Activated CD4-positive, alpha-beta T cell treated with anti-CD3 and anti-CD28 coated beads, Interleukin-2, amount 10 ng/mL, durations not matched to agents 24 days and 14 days (primary cell): ENCODE measurements at regions not wholly inside any gene's neighbourhood (a gene's known extent, or its start where the extent isn't known, plus 50 kb on each side); places are given as distances from the start of the nearest gene placed in this dataset.

Source experiments
- DNase-seq: peaks from one replicate; pipeline ENCODE4 v3.0.0; 2022
- H3K27ac Mint-ChIP-seq: one replicate; pipeline ENCODE4 v1.8.0; 2022; ENCODE audit warnings: mild to moderate bottlenecking, mixed read lengths
- H3K27me3 Mint-ChIP-seq: one replicate; pipeline ENCODE4 v1.8.0; 2022; ENCODE audit warnings: mixed read lengths
- H3K36me3 Mint-ChIP-seq: one replicate; pipeline ENCODE4 v1.8.0; 2022; ENCODE audit warnings: low read depth, mild to moderate bottlenecking, mixed read lengths
- H3K4me1 Mint-ChIP-seq: one replicate; pipeline ENCODE4 v1.8.0; 2021; ENCODE audit warnings: mixed read lengths
- H3K4me3 Mint-ChIP-seq: one replicate; pipeline ENCODE4 v1.8.0; 2022; ENCODE audit warnings: mild to moderate bottlenecking, moderate library complexity, mixed read lengths
- H3K9me3 Mint-ChIP-seq: one replicate; pipeline ENCODE4 v1.8.0; 2021; ENCODE audit warnings: mixed read lengths
- intact Hi-C: fragments of 100-400 bp; cut with micrococcal nuclease; formaldehyde crosslinking; loops from one replicate; pipeline ENCODE4 v1.15.1; 2023

DNA sequence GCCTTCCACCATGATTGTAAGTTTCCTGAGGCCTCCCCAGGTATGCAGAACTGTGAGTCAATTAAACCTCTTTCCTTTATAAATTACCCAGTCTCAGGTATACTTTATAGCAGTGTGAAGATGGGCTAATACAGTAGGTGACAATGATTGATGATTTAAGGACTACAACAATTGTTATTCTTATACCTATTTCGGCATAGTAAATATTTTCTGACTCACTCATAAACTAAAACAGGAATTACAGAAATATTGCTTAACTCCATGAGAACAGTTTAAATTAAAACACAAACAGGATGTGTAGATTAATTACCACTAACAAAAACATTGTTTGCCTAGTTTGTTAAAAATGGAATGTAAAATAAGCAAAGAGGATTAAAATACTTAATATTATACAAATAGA is 839.9 kb downstream of the LTN1 start:
- no peak overlapping the region for H3K4me3 Mint-ChIP-seq
- DNase-seq, result no peak
- no peak overlapping the region for H3K27ac Mint-ChIP-seq
- intact Hi-C loops, result no loop called here
- no peaks in the 10 kb centered on the region for H3K36me3 Mint-ChIP-seq
- no peaks in the 10 kb centered on the region for H3K27me3 Mint-ChIP-seq
- no peaks in the 10 kb centered on the region for H3K4me1 Mint-ChIP-seq
- no peaks in the 10 kb centered on the region for H3K9me3 Mint-ChIP-seq

DNA sequence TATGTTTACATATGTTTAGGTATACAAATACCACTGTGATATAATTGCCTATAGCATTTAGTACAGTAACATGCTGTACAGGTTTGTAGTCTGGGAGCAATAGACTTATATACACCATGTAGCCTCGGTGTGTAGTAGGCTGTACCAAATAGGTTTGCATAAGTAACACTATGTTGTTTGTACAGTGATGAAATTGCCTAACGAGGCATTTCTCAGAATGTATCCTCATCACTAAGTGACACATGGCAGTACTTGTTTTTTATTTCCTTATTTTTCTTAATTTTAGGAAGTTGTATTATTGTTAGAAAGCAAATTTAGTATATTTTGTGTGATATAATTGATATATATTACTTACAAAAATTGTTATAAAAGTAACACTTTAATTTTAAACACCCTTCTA is 840.9 kb downstream of the LTN1 start:
- intact Hi-C loops, result no loop called here
- Mint-ChIP-seq H3K4me3 (no peak overlapping the region), H3K36me3 (no peaks in the 10 kb centered on the region), H3K27me3 (no peaks in the 10 kb centered on the region), H3K9me3 (no peaks in the 10 kb centered on the region), H3K4me1 (no peaks in the 10 kb centered on the region), H3K27ac (no peak overlapping the region)
- peak; percentile 3 for DNase-seq

DNA sequence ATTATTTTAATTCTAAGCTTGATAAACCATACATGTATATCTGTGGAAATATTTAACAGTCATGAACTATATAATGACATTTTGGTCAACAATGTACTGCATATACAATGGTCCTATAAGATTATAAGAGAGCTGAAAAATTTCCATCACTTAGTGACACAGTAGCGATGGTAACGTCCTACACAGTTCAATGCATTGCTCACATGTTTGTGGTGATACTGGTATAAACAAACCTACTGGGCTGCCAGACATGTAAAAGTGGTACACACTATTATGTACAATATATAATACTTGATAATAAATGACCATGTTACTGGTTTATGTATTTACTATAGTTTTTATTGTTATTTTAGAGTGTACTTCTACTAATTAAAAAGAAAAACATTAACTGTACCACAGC is 841.9 kb downstream of the LTN1 start:
- intact Hi-C loops, result no loop called here
- Mint-ChIP-seq H3K36me3 (no peaks in the 10 kb centered on the region), H3K9me3 (no peaks in the 10 kb centered on the region), H3K27ac (no peak overlapping the region), H3K4me1 (no peaks in the 10 kb centered on the region), H3K4me3 (no peak overlapping the region), H3K27me3 (no peaks in the 10 kb centered on the region)
- DNase-seq, result peak; percentile 8

DNA sequence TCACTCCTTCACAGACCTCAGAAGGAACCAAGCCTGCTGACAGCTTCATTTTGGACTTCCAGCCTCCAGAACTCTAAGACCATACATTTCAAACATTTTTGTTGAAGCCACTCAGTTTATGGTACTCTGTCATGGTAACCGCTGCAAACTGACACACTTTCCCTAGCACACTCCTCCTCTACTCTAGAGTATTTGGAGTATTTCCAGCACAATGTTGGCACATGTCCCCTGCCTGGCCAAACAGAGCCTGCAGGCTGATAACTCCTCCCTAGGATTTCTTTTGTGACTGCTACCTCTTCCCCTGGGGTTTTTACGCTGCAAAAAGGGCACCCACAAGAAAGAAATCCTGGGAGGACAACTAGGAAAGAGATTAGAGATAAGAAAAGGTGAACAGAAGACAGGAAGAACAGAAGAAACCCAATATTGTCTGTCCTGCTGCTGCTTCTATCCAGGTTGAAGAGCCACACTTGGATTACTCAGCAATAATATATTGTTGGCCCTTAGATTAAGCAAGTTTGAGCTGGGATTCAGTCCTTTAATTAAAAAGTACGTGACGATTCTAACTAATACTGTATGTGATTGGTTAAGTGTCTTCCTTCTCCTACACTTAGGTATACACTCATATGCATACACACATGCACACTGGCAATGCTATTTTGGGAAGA is 844.1 kb downstream of the LTN1 start:
- no peaks in the 10 kb centered on the region for H3K9me3 Mint-ChIP-seq
- no peaks in the 10 kb centered on the region for H3K27me3 Mint-ChIP-seq
- DNase-seq, result peak; percentile 24
- no peak overlapping the region for H3K4me3 Mint-ChIP-seq
- no peak overlapping the region for H3K27ac Mint-ChIP-seq
- intact Hi-C loops, result no loop called here
- H3K4me1 Mint-ChIP-seq, result no peaks in the 10 kb centered on the region
- H3K36me3 Mint-ChIP-seq, result no peaks in the 10 kb centered on the region

DNA sequence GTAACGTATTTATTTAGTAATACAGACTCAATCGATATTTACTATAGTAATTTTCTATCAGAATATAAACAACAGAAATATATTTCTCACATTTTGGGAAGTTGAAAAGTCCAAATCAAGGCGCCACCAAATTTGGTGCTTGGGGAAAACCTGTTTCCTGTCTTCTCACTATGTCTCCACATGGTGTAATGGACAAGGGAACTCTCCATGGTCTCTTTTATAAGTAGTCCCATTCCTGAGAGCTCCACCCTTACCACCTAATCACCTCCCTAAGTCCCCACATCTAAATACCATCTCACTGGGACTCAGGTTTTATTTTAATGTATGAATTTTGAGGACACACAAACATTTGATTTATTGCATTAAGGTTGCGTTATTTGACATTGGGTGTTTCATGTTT is 848.0 kb downstream of the LTN1 start:
- DNase-seq, result peak; percentile 5
- Mint-ChIP-seq H3K36me3 (no peaks in the 10 kb centered on the region), H3K27me3 (no peaks in the 10 kb centered on the region), H3K4me3 (no peak overlapping the region), H3K27ac (no peak overlapping the region), H3K9me3 (no peaks in the 10 kb centered on the region), H3K4me1 (no peaks in the 10 kb centered on the region)
- intact Hi-C loops, result no loop called here

DNA sequence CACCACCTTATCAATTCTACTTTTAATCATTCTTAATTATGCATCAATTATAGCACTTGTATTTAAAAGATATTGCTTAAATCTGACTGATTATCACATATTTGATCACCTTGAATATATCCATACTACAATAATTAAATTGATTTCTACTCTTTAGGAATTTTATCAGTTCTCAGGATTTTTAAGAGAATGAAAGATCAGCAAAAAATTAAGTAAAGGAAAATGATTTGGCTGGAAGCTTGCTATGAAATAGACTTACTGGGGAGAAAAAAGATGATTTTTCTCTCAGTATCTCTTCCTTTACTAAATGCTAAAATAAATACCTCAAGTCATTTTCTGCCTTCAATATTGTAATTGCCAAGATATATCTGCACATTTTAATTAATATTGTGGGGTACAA is 848.6 kb downstream of the LTN1 start:
- Mint-ChIP-seq H3K4me1 (no peaks in the 10 kb centered on the region), H3K9me3 (no peaks in the 10 kb centered on the region), H3K27me3 (no peaks in the 10 kb centered on the region), H3K27ac (no peak overlapping the region), H3K4me3 (no peak overlapping the region), H3K36me3 (no peaks in the 10 kb centered on the region)
- no peak for DNase-seq
- intact Hi-C loops, result no loop called here

DNA sequence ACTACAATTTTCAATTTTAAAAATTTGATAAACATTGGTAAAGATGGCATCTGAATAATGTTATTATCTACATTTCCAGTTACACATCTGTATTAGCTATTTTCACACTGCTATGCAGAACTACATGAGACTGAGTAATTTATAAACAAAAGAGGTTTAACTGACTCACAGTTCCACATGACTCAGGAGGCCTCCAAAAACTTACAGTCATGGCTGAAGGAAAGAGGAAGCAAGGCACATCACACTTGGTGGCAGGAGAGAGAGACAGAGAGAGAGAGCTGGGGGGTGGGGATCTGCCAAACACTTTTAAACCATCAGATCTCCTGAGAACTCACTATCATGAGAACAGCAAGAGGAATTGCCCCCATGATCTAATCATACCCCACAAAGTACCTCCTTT is 850.0 kb downstream of the LTN1 start:
- intact Hi-C loops, result no loop called here
- Mint-ChIP-seq H3K27ac (no peak overlapping the region), H3K27me3 (no peaks in the 10 kb centered on the region)

DNA sequence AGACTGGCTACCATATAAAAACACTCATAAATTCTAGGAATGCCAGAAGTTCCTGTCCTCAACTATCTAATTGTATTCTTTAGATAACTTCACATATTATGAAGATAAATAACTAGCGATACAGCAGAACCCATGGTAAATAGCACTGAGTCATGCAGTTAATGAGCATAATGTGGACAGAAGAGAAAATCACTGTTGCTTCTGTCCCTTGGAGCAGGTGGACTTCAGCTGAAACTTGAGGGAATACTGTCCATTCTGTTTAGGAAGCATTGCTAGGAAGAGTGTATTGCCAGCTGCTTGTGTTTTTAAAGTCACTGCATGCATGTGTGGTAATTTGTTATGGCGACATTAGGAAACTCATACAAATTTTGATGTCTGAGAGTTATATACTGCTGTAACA is 854.4 kb downstream of the LTN1 start:
- Mint-ChIP-seq H3K4me1 (no peaks in the 10 kb centered on the region), H3K27ac (no peak overlapping the region), H3K4me3 (no peak overlapping the region), H3K36me3 (no peaks in the 10 kb centered on the region), H3K27me3 (no peaks in the 10 kb centered on the region), H3K9me3 (no peaks in the 10 kb centered on the region)
- intact Hi-C loops, result no loop called here
- no peak for DNase-seq

More for the DNA sequence above, 850.0 kb downstream of the LTN1 start:
- H3K4me1 Mint-ChIP-seq, result no peaks in the 10 kb centered on the region
- no peak for DNase-seq
- H3K9me3 Mint-ChIP-seq, result no peaks in the 10 kb centered on the region
- no peak overlapping the region for H3K4me3 Mint-ChIP-seq
- no peaks in the 10 kb centered on the region for H3K36me3 Mint-ChIP-seq

DNA sequence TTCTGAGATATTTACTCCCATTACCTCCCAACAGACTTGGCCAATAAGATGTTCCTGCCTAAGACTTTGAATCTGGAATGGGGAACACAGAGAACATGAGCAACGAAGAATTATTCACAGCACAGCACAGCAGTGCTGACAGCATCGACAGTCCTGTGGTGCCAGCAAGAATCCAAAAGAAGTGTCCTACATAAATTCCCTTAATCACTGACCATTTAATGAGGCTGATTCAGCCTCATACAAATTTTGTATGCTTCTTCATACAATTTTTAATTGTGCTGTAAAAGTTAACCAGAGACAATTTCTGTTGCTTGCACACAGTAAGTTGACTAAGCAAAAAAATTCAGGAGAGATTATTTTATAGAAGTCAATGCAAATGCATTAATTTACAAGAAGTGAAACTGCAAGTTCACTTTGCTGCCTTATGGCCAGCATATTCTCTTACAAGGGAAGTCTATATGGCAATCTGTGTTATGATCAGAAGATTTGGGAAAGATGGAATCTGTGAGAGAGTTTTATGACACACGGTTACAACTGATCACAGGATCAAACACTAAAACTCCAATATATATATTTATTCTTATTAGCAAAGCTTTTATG is 855.9 kb downstream of the LTN1 start:
- H3K36me3 Mint-ChIP-seq, result no peaks in the 10 kb centered on the region
- H3K4me1 Mint-ChIP-seq, result no peaks in the 10 kb centered on the region
- H3K27me3 Mint-ChIP-seq, result no peaks in the 10 kb centered on the region
- intact Hi-C loops, result no loop called here
- no peak for DNase-seq
- no peak overlapping the region for H3K27ac Mint-ChIP-seq
- no peak overlapping the region for H3K4me3 Mint-ChIP-seq
- no peaks in the 10 kb centered on the region for H3K9me3 Mint-ChIP-seq

DNA sequence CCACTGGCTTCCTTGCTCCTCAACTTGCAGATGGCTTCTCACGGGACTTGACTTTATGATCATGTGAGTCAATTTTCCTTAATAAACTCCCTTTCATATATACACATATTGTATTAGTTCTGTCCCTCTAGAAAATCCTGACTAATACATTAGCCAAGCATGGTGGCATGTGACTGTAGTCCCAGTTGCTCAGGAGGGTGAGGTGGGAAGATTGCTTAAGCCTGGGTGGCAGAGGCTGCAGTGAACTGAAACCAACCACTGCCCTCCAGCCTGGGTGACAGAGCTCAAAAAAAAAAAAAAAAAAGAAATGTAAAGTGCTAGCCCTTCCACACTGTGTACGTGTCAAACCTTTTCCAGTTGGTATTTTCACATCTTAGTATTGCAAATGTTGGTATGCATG is 857.0 kb downstream of the LTN1 start:
- H3K27me3 Mint-ChIP-seq, result no peaks in the 10 kb centered on the region
- H3K27ac Mint-ChIP-seq, result no peak overlapping the region
- H3K9me3 Mint-ChIP-seq, result no peaks in the 10 kb centered on the region
- H3K36me3 Mint-ChIP-seq, result no peaks in the 10 kb centered on the region
- DNase-seq, result no peak
- H3K4me1 Mint-ChIP-seq, result no peaks in the 10 kb centered on the region
- no peak overlapping the region for H3K4me3 Mint-ChIP-seq
- intact Hi-C loops, result no loop called here

DNA sequence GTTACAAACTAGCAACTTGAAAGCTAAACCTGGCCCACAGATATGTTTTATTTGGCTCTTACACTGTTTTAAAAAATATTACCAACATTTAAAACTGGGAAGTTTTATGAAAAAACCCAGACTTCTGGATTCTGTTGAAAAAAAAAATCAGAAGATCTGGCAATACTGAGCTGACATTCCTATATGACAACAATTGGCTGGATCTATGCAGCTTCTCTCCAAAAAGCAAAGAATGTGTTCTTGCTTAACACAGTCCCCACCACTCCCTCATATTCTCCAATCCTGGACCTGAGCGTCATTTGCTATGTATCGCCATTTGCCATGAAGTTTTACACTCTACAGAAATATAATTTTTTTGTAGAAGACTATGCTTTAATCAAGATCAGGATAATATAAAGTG is 859.6 kb downstream of the LTN1 start:
- Mint-ChIP-seq H3K4me3 (no peak overlapping the region), H3K9me3 (no peaks in the 10 kb centered on the region), H3K27ac (no peak overlapping the region), H3K27me3 (no peaks in the 10 kb centered on the region), H3K36me3 (no peaks in the 10 kb centered on the region), H3K4me1 (no peaks in the 10 kb centered on the region)
- intact Hi-C loops, result no loop called here
- DNase-seq, result no peak

DNA sequence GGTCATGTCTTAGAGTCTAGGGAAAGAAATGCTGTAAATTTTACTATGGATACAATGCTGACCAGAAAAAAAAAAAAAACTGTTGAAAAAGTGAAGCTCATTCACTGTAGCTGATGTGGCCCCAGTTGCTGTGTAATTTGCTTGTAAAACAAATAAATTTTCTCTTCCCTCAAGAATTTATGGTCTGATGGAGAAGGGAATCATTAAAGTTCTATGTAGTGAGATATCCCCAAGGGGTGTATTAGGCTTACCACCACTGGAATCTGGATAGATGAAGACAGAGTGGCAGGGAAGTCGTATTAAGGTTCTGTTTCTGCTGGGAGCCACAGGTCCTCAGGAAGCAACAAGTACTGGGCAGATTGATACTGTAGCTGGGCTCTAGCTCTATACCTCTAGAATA is 860.0 kb downstream of the LTN1 start:
- no peak for DNase-seq
- H3K4me1 Mint-ChIP-seq, result no peaks in the 10 kb centered on the region
- H3K27ac Mint-ChIP-seq, result no peak overlapping the region
- H3K36me3 Mint-ChIP-seq, result no peaks in the 10 kb centered on the region
- intact Hi-C loops, result no loop called here
- H3K4me3 Mint-ChIP-seq, result no peak overlapping the region
- no peaks in the 10 kb centered on the region for H3K27me3 Mint-ChIP-seq
- no peaks in the 10 kb centered on the region for H3K9me3 Mint-ChIP-seq

DNA sequence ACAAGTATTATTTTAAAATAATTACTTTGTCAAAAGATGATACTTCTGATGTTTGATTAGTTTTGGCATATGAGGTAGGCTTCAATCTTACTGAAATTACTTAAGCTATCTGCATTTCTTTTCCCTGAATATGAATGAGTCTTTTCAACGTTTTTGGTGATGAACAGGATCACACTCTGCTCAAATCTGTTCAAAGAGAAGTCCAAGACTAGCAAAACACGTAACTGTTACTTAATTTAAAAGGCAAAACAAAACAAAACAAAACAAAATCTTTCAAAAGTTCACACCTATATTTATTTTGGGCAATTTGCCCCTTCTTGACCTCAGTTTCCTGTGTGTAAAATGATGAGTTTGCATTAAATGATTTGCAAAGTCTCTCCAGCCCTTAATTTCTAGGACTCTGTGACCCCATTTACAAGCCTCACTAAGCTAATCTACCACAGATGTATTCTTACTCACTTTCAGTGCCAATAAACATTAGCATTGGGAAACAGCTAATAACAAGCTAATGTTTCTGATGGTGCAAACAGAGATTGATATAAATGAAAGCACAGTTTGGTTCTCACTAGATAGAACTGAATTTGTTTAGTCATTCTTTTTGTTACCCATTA is 865.4 kb downstream of the LTN1 start:
- Mint-ChIP-seq H3K27me3 (no peaks in the 10 kb centered on the region), H3K27ac (no peak overlapping the region), H3K4me1 (no peaks in the 10 kb centered on the region), H3K9me3 (no peaks in the 10 kb centered on the region), H3K4me3 (no peak overlapping the region), H3K36me3 (no peaks in the 10 kb centered on the region)
- intact Hi-C loops, result no loop called here
- DNase-seq, result no peak

DNA sequence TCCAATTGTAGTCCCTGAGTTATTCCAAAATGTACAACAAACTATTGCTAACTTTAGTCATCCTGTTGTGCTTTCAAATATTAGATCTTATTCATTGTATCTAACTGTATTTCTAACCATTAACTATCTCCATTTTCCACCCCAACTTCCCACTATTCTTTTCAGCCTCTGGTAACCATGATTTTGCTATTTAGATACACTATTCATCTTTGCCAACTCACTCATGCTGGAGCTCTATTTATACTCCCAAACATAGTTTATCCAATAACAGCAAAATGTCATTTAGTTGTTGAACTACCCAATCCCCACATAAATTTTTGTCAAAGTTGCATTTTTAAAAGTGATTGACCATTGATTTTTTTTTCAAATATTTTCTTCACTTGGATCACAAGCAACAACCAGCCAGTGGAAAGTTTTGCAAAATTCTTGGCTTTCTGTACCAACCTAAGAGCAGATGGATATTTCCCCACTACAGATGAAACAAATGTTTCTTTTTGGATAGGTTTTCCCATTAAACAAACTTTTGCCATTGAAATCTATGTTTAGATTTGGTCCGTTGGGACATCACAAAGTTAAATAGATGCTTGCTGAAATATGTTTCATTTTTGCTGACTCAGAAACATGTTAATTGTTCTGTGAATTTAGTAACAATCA is 866.0 kb downstream of the LTN1 start:
- Mint-ChIP-seq H3K27ac (no peak overlapping the region), H3K27me3 (no peaks in the 10 kb centered on the region), H3K9me3 (no peaks in the 10 kb centered on the region), H3K4me3 (no peak overlapping the region), H3K36me3 (no peaks in the 10 kb centered on the region), H3K4me1 (no peaks in the 10 kb centered on the region)
- no peak for DNase-seq
- intact Hi-C loops, result no loop called here
